ENCODE measurements at regions not wholly inside any gene's neighbourhood (a gene's known extent, or its start where the extent isn't known, plus 50 kb on each side); places are given as distances from the start of the nearest gene placed in this dataset.
"Not testable (repeated sequence)": the region's sequence is repeated elsewhere in the genome, so short reads cannot be mapped to it uniquely, and the experiment has no call there.

GRCh38 chr6:168255283-168255881 is 64.2 kb downstream of the DACT2 start:
- no peak for DNase-seq (ENCODE audit: low read depth)

DNA sequence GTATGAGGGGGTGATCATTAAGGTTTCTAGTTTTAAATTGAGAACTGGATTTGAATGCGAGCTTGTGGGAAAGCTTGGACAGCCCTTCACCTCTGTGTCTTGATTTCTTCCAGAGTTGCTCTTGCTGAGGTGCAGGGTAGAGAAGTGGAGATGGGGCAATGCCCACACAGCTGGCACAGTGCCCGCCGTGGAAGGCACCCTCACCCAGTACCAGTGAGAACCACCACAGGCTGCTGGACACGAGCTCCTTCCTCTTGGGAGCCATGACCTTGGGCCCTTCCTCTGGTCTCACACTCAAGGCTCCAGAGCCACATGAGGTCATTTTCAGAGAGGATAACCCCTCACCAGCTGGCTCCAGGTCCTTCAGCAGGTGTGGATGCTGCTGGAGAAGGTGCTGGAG is 67.3 kb downstream of the DACT2 start:
- no peak for DNase-seq (ENCODE audit: low read depth)

GRCh38 chr6:168250250-168250649 is 69.3 kb downstream of the DACT2 start:
- no peak for DNase-seq (ENCODE audit: low read depth)

- no peak for DNase-seq (ENCODE audit: low read depth)
Measured at GRCh38 chr6:168249746-168250145, 69.8 kb downstream of the DACT2 start.

DNA sequence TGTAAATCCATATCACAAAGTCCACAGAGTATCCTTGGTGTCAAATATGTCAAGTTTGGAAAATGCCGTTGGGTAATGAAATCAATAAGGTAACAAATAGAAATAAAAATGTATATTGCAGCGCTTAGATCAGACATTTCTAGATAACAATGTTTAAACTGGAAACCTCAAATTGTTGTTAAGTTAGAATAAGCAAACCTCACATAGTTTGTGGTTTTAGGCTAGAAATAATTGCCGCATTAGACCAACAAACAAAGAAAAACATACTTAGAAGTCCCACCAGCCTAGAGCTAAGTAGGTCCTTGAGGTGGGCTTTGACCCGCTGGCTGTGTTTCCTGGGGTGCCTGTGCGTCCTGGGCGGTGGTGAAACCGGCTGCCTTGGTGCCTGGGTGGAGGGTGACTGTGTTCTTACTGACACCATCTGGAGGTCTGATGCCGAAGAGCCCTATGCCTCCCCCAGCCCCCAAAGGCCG is 71.4 kb downstream of the DACT2 start:
- no peak for DNase-seq (ENCODE audit: low read depth)

- DNase-seq (ENCODE audit: low read depth), result no peak
Measured at GRCh38 chr6:168247443-168248147, 72.0 kb downstream of the DACT2 start.

DNA sequence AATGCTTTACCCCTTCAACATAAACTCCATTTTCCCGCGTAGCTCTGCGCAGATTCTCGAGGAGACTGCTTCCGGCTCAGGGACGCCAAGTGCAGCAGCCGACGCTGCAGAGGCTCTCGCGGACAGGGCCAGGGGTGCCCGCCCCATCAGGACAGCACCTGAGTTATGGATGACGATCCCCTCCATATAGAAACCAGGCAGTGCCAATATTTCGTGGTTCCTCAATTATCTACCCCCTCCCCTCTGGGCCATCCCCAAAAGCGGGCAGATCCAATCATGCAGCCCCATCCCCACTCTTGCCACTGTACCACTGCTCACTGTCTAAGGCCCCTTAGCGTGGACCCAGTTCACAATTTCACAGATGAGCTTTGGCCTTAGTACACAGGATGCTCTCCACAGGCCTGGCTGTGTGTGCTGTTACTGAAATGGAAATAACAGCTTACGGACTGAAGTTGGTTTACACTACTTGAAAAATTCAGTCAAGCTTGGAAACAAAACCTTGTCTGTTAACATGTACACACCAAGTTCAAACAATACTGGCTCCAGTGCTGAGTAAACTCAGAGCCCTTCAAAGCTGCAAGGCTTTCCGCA is 74.5 kb downstream of the DACT2 start:
- no peak for DNase-seq (ENCODE audit: low read depth)

- DNase-seq (ENCODE audit: low read depth), result no peak
Measured at GRCh38 chr6:168243812-168244376, 75.7 kb downstream of the DACT2 start.

- DNase-seq (ENCODE audit: low read depth), result no peak
Measured at GRCh38 chr6:168242940-168243225, 76.7 kb downstream of the DACT2 start.

GRCh38 chr6:168242111-168242939 is 77.3 kb downstream of the DACT2 start:
- no peak for DNase-seq (ENCODE audit: low read depth)

GRCh38 chr6:168240160-168240559 is 79.4 kb downstream of the DACT2 start:
- no peak for DNase-seq (ENCODE audit: low read depth)

DNA sequence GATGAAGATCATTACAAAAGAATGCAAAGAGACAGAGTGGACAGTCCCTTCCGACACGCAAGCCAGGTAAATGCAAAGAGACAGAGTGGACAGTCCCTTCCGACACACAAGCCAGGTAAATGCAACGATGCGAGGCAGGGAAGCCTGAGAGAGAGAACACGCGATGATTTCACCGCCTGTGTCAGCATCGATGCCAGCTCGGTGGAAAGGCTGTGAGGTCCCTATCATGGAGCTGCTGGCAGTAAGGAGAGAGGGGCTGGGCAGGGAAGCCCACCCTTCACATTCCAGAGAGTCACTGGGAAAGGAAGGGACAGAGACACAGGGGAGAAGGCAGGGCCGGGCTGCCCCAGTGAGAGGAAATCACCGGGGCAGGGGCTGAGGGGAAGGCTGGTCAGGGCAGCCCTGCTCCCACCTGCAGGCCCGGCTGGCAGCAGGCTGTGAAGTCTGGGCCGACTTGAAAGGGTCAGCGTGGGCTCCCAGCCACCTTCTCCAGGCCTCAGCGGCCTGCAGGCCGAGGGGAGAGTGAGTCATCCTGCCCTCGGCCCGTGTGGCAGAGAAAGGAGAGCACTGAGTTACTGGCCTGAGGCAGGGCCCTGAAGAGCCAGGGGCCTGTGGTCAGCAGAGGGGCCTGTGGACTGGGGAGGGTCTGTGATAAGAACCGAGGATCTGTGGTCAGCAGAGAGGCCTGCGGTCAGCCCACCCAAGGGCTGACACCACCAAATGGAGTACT is 80.4 kb downstream of the DACT2 start:
- no peak for DNase-seq (ENCODE audit: low read depth)

DNA sequence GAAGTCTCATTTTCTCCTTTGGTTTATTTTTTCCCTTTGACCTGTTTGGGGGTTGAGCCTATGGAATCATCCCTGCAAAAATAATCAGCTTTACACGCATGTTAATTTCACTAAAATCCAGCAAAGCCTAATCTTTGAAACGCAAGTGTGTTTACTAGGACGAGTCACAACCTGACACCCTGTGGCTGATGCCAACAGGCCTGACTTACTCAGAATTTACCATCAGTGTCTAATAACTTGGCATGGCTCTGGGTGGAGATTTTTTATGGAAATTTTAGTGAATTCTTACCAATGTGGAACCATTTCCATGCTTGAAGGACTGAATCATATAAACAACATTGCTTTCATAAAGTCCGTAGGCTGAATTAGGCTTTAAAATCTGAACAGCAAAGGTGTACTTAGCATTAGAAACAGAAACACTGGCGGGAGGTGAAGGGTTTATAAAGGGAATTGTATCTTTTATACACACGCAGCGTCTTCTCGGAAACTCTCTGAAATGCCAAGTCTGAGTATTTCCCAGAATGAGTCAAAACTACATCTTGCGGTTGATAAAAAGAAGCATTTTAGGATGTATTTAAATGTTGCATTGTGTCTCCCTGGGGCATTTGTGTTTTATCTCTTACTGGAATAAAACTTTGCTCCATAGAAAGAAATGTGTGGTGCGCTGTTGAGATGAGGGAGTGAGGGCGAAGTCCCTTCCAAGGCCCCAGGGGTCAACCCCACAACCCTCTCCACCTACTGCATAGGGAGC is 81.2 kb downstream of the DACT2 start:
- DNase-seq (ENCODE audit: low read depth), result no peak

DNA sequence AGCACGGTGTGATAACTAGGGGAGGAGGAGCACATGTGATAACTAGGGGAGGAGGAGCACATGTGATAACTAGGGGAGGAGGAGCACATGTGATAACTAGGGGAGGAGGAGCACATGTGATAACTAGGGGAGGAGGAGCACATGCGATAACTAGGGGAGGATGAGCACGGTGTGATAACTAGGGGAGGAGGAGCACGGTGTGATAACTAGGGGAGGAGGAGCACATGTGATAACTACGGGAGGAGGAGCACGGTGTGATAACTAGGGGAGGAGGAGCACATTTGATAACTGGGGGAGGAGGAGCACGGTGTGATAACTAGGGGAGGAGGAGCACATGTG is 85.7 kb downstream of the DACT2 start:
- not testable (repeated sequence) for DNase-seq (ENCODE audit: low read depth)

DNA sequence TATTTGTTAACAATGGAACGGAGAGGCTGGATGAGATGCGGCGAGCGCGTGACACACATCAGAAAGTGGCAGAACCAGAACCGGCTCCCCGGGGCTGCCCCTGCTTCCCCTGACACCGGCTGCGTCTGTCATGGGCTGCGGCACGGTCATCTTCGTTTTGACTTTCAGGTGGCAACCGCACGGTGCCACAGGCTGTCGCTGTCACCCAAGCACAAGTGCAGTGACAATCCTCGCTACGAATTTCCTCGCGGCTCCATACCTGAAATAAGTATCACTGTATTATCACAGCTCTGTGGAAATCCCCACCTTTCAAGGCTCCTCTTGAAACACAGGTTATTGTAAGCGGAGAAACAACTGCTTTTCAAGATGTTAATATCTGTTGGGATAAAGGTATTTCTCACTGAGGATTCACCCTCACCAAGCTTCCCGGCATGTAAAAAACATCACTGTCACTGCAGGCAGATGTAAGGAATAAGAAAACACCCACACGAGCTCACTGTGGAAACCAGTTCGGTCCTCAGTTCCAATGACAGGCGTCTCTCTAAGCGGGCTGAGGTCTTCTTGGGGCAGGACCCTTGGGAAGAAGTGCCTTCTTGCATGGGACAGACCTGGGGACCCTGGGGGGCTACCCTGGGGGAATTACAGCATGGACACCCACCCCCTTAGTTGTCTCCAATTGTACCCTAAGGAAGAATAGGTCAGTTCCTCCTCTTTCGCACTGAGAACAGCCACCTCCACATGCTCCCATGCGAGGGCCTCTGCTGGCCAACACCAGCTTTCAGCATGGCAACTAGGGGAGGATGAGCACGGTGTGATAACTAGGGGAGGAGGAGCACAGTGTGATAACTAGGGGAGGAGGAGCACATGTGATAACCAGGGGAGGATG is 86.3 kb downstream of the DACT2 start:
- DNase-seq (ENCODE audit: low read depth), result no peak

GRCh38 chr6:168232528-168232927 is 87.0 kb downstream of the DACT2 start:
- no peak for DNase-seq (ENCODE audit: low read depth)

GRCh38 chr6:168232062-168232461 is 87.5 kb downstream of the DACT2 start:
- no peak for DNase-seq (ENCODE audit: low read depth)

GRCh38 chr6:168231393-168231957 is 88.1 kb downstream of the DACT2 start:
- no peak for DNase-seq (ENCODE audit: low read depth)

- DNase-seq (ENCODE audit: low read depth), result no peak
Measured at GRCh38 chr6:168229368-168229752, 90.2 kb downstream of the DACT2 start.
